Aorta (tissue), 5 donors: ENCODE measurements at regions not wholly inside any gene's neighbourhood (a gene's known extent, or its start where the extent isn't known, plus 50 kb on each side); places are given as distances from the start of the nearest gene placed in this dataset.

ENCODE experiments used
- ATAC-seq: fragments of 200-7000 bp; cut with Tn5 transposase; one replicate; pipeline ENCODE4 v1.9.1; 2022; ENCODE audit warnings: moderate library complexity; ENCODE audit not compliant: low FRiP score
- DNase-seq, 2 donors: peaks; one replicate each; pipeline ENCODE4 v3.0.0-alpha.2; 2020
- H3K27ac ChIP-seq, 2 donors: one replicate each; pipeline ENCODE4 v1.5.1; 2013; ENCODE audit warnings: low read length in 2 of 2, mild to moderate bottlenecking in 2 of 2, moderate library complexity in 2 of 2, control low read depth in 1 of 2, inconsistent platforms in 1 of 2, low read depth in 1 of 2
- H3K27me3 ChIP-seq, 2 donors: one replicate each; pipeline ENCODE4 v1.6.1; 2013; ENCODE audit warnings: control low read depth in 1 of 2, low read length in 1 of 2, mild to moderate bottlenecking in 1 of 2, moderate library complexity in 1 of 2; ENCODE audit not compliant: insufficient read depth in 2 of 2, control insufficient read depth in 1 of 2
- H3K36me3 ChIP-seq, 2 donors: one replicate each; pipeline ENCODE4 v1.6.1; 2013; ENCODE audit warnings: control low read depth in 1 of 2, low read length in 1 of 2, mild to moderate bottlenecking in 1 of 2; ENCODE audit not compliant: insufficient read depth in 2 of 2, control insufficient read depth in 1 of 2
- H3K4me1 ChIP-seq, 2 donors: one replicate each; pipeline ENCODE4 v1.6.1; 2013; ENCODE audit warnings: low read length in 2 of 2, control low read depth in 1 of 2, mild to moderate bottlenecking in 1 of 2, moderate library complexity in 1 of 2; ENCODE audit not compliant: insufficient read depth in 2 of 2, control insufficient read depth in 1 of 2
- H3K4me3 ChIP-seq, 2 donors: one replicate each; pipeline ENCODE4 v1.5.1; 2013; ENCODE audit warnings: low read length in 2 of 2, control low read depth in 1 of 2, mild to moderate bottlenecking in 1 of 2
- H3K9me3 ChIP-seq: one replicate; pipeline ENCODE4 v1.6.1; 2013; ENCODE audit warnings: mild to moderate bottlenecking, low read length; ENCODE audit not compliant: control insufficient read depth
- WGBS, 2 donors: extraction: QIAGEN DNeasy Blood & Tissue Kit; methylation state at CpG; one replicate each; pipeline ENCODE4 v1.1.7; 2013; 5-methylcytosine and 5-hydroxymethylcytosine counted together
- intact Hi-C, 2 donors: fragments of 100-400 bp; cut with DNase I; formaldehyde crosslinking; loops; one replicate each; pipeline versions ENCODE4 v1.14.2 to v1.15.0; 2022
- donor health status: healthy with polysubstance abuse.
- donor health status: Bipolar disorder and iron deficiency.
- donor health status: DM: no; HTN: no; CAD: no.
- donor health status: DM: no; HTN: no; CAD: no.
- donor health status: DM: yes; HTN: yes; CAD: no.

DNA sequence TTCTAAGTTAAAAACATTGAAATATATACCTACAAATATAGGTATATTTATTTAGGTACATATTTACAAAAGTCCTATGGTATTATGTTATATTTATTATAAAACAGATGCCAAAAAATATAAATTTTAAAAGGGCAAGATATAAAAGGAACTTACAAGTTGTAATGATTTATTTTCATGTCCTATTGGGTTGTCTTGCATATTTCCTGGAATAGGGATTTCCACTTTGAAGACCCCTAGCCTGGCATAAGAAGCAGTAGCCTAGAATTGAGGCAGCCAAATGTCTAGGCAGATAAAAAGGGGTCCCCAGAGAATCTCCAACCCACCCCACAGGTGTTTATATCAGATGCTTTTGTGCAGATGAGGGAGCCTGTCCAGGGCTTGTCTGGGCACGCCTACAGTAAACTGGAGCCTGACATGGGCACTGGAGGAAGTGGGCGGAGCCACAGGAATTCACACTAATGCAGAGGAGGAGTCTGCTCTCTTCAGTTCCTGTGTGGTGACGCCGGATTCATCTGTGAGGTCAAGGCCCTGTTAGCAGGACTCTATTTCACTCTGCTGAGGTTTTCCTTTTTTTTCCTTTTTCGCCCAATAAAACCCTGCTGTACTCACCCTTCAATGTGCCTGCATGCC lies 1088.9 kb upstream of the PIK3C3 start:
- H3K27me3 ChIP-seq, result no peaks in the 10 kb centered on the region
- intact Hi-C loops, result no loop called here
- H3K4me3 ChIP-seq, result no peak overlapping the region
- no peaks in the 10 kb centered on the region for H3K36me3 ChIP-seq
- ATAC-seq, result no peak
- H3K9me3 ChIP-seq, result peaks cover 1% of the 10 kb centered on the region
- DNase-seq, result no peak
- WGBS, 2 donors, result 93 to 95% methylated on average over 5 of the region's 5 CpGs
- no peak overlapping the region for H3K27ac ChIP-seq
- no peaks in the 10 kb centered on the region for H3K4me1 ChIP-seq

DNA sequence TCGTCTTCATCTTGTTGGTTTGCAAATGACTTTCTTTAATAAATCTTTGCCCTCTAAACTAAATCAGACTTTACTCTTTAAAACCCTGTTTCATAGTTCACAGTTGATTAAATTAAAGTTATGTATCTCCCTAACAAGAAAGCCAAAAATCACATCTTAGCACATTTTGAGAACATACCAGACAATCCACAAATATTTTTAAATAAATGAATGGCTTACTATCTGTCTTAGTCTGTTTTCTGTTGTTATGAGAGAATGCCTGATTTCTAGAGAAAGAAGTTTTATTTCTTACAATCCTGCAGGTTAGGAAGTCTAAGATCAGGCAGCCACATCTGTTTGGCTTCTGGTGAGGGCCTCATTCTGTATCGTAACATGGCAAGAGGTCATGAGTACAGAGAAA lies 1090.2 kb upstream of the PIK3C3 start:
- H3K4me3 ChIP-seq, result no peak overlapping the region
- no peaks in the 10 kb centered on the region for H3K27me3 ChIP-seq
- H3K4me1 ChIP-seq, result no peaks in the 10 kb centered on the region
- H3K36me3 ChIP-seq, result no peaks in the 10 kb centered on the region
- ATAC-seq, result no peak
- peaks cover 1% of the 10 kb centered on the region for H3K9me3 ChIP-seq
- DNase-seq, result no peak
- 30 to 46% methylated on average over 2 of the region's 2 CpGs for WGBS, 2 donors
- no peak overlapping the region for H3K27ac ChIP-seq
- intact Hi-C loops, result no loop called here

DNA sequence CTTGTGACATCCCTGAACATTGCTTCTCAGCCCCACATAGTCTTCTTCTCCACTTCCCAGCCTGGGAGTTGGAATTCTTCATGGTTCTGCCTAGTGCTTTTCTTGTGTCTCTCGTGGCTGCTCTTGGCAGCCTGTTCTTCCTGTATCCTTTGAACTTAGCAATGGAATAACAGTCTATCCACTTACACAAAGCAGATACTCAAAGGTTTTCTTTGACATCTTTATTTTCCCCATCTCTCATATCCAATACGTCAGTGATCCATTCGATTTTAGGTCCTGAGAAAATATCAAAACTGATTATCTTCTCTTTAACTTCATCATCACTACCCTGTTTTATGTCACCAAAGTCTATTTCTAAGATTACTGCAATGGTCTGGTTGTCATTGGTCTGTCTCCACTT lies 1091.2 kb upstream of the PIK3C3 start:
- Histone ChIP-seq H3K27me3 (no peaks in the 10 kb centered on the region), H3K9me3 (peaks cover 1% of the 10 kb centered on the region), H3K27ac (no peak overlapping the region), H3K4me1 (no peaks in the 10 kb centered on the region), H3K36me3 (no peaks in the 10 kb centered on the region), H3K4me3 (no peak overlapping the region)
- intact Hi-C loops, result no loop called here
- DNase-seq, result no peak
- WGBS, 2 donors, result 53 to 58% methylated on average over 3 of the region's 3 CpGs
- ATAC-seq, result no peak

DNA sequence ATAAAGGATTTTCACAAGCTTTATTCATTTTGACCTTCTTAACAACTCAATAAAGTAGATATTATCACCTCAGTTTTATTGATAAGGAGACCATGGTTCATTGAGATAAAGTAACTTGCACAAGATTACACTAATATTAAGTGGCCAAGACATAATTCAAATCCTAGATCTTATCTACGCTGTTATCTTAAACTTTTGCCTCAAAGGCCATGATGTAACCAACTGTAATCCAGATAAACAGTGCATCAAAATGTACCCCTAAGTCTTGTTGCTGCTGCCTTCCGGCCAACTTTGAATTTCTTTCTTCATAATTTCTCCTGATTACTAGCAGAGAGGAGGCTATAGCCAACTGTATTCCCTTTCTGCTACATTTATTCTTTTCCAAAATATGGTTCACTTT lies 1094.8 kb upstream of the PIK3C3 start:
- H3K4me1 ChIP-seq, result no peaks in the 10 kb centered on the region

DNA sequence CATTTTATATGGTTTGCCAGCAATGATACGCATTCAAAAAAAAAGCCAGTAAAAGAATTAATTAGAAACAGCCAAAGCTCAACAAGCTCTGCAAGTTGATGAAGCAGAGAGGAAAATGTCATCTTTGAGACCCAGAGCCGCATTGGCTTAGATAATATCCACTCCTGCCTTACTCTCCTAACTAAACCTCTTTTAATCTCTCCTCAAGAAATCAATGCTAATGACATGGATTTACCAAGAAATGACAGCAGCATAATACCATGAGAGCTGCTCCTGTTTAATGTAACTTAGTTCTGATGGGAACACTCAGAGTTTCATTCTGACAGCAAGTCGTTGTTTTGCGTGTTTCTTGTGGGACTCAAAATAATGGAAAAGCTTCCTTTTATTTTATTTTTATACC lies 1099.4 kb upstream of the PIK3C3 start:
- no peak for DNase-seq
- no peak for ATAC-seq
- Histone ChIP-seq H3K4me3 (no peak overlapping the region), H3K4me1 (no peaks in the 10 kb centered on the region), H3K9me3 (peaks cover 2% of the 10 kb centered on the region), H3K27ac (no peak overlapping the region), H3K27me3 (no peaks in the 10 kb centered on the region), H3K36me3 (no peaks in the 10 kb centered on the region)
- intact Hi-C loops, result no loop called here
- WGBS, 2 donors, result 76 to 81% methylated on average over 4 of the region's 4 CpGs

More for the DNA sequence above, 1094.8 kb upstream of the PIK3C3 start:
- peaks cover 2% of the 10 kb centered on the region for H3K9me3 ChIP-seq
- H3K27me3 ChIP-seq, result no peaks in the 10 kb centered on the region
- no peaks in the 10 kb centered on the region for H3K36me3 ChIP-seq
- 68 to 73% methylated on average over 2 of the region's 2 CpGs for WGBS, 2 donors
- no peak overlapping the region for H3K27ac ChIP-seq
- ATAC-seq, result no peak
- intact Hi-C loops, result no loop called here
- no peak for DNase-seq
- no peak overlapping the region for H3K4me3 ChIP-seq

DNA sequence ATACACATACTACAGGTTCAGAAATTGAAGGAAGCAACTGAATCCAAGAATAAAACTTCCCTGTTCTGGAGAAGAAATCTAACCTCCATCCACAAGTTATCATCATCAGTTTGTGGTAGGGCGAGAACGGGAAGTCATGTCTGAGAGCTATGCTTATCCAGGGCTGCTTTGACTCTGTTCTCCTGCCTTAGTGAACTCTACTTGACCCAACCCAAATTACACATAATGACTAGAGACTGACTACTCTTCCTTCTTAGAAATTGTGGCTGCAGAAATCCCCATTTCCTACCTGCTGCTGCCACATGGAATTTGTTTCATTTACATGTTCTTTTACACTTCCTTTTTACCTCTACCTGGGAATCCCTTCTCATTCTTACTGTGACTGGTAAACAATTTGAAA lies 1102.6 kb upstream of the PIK3C3 start:
- H3K27ac ChIP-seq, result no peak overlapping the region
- H3K9me3 ChIP-seq, result no peaks in the 10 kb centered on the region
- no peaks in the 10 kb centered on the region for H3K27me3 ChIP-seq
- no peak overlapping the region for H3K4me3 ChIP-seq
- ATAC-seq (no peak), DNase-seq (no peak)
- intact Hi-C loops, result no loop called here
- no peaks in the 10 kb centered on the region for H3K4me1 ChIP-seq
- H3K36me3 ChIP-seq, result no peaks in the 10 kb centered on the region
- WGBS, 2 donors, result 88 to 94% methylated on average over 2 of the region's 2 CpGs

DNA sequence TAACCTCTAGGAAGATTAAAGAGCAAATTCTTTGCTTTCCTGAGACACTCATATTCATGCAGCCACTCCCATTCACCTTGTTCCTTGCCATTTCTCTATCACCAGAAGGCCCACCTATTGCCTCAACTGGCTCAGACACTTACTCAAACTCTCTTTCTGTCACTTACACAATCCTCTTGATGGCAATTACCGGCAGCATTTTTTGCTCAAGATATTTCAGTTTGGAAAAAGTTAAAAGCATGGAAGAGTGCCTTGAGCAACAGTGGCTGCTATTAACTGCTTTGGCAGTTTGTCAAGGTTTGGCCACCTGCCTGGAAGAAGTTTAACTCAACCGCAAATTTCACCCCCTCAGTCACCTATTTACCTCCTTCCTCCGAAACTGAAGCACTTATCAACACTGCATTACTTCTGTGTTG lies 1104.0 kb upstream of the PIK3C3 start:
- 21 to 23% methylated on average over 3 of the region's 3 CpGs for WGBS, 2 donors
- no peak overlapping the region for H3K27ac ChIP-seq
- H3K36me3 ChIP-seq, result no peaks in the 10 kb centered on the region
- no peak overlapping the region for H3K4me3 ChIP-seq
- no peaks in the 10 kb centered on the region for H3K9me3 ChIP-seq
- DNase-seq, result no peak
- no peak for ATAC-seq
- H3K4me1 ChIP-seq, result no peaks in the 10 kb centered on the region
- intact Hi-C loops, result no loop called here
- no peaks in the 10 kb centered on the region for H3K27me3 ChIP-seq

DNA sequence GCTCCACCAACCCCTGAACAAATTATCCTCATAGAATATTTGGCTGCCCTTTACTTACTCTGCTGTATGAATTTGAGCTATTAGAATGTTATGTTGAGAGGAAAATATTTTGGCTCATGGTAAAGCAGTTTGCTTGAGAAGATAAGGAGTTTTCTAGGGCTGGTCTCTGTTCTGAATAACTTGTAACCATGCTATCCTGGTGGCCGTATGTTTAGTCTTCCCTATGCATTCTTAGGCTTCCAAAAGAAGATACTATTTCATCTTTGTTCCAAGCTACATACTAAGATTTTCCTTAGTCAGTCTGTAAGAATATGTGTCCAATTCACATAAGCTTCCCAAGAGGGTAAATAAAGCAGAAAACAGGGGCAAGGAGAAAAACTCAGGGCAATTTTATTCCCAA lies 1105.1 kb upstream of the PIK3C3 start:
- ATAC-seq (no peak), DNase-seq (no peak)
- no peaks in the 10 kb centered on the region for H3K9me3 ChIP-seq
- H3K27me3 ChIP-seq, result no peaks in the 10 kb centered on the region
- no peaks in the 10 kb centered on the region for H3K4me1 ChIP-seq
- H3K27ac ChIP-seq, result no peak overlapping the region
- 3 to 13% methylated on average over 1 of the region's 1 CpG for WGBS, 2 donors
- no peaks in the 10 kb centered on the region for H3K36me3 ChIP-seq
- H3K4me3 ChIP-seq, result no peak overlapping the region
- intact Hi-C loops, result no loop called here

DNA sequence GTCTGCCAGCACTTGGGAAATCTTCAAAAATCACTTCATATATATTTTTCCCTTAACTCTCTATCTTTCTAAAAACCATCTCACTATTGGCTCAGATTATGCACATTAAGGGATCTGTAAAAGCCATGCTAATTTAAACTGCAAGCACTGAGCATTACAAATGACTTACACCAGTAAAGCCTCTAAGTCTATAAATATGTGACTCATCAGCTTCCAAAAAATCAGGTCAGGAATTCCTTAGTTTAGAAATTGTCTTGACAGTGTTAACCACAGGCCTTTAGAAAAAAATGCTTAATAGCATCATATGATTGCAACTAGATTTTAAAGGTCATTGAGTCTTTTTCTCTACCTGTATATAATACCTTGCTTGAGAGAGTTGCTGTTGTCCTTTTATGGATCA lies 1113.6 kb upstream of the PIK3C3 start:
- intact Hi-C loops, result no loop called here
- DNase-seq (no peak), ATAC-seq (no peak)
- Histone ChIP-seq H3K27ac (no peak overlapping the region), H3K4me1 (no peaks in the 10 kb centered on the region), H3K4me3 (no peak overlapping the region), H3K9me3 (peaks cover 2% of the 10 kb centered on the region), H3K27me3 (no peaks in the 10 kb centered on the region), H3K36me3 (no peaks in the 10 kb centered on the region)
